ENCODE measurements at regions not wholly inside any gene's neighbourhood (a gene's known extent, or its start where the extent isn't known, plus 50 kb on each side); places are given as distances from the start of the nearest gene placed in this dataset.

DNA sequence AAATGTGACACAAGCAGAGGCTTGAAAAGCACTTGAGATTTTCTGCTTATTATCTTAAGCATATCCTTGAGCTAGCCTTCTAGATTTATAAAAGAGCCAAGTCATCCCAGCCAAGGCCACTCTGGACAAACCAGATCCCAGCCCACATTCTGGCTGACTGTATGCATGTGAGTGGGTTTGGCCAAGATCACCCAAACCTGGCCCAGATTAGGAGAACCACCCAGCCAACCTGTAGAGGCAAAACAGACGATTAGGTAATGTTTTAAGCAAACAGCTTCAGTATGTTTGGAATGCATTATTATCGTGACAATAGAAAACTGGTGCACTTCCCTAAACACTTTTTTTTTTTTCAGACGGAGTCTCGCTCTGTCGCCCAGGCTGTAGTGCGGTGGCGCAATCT lies 151.9 kb downstream of the SPATA31D1 start:
- H3K4me1 ChIP-seq, result no peaks in the 10 kb centered on the region
- no peaks in the 10 kb centered on the region for H3K36me3 ChIP-seq
- no peak overlapping the region for H3K4me3 ChIP-seq
- H3K9me3 ChIP-seq, result no peaks in the 10 kb centered on the region
- TF ChIP-seq EP300 (IDR thresholded peaks at IDR 0.05; ENCODE audit: low read depth) (no peak), POLR2AphosphoS5 (IDR thresholded peaks at IDR 0.05) (no peak), POLR2A (IDR thresholded peaks at IDR 0.05) (no peak)
- TF ChIP-seq, protein P1, sequence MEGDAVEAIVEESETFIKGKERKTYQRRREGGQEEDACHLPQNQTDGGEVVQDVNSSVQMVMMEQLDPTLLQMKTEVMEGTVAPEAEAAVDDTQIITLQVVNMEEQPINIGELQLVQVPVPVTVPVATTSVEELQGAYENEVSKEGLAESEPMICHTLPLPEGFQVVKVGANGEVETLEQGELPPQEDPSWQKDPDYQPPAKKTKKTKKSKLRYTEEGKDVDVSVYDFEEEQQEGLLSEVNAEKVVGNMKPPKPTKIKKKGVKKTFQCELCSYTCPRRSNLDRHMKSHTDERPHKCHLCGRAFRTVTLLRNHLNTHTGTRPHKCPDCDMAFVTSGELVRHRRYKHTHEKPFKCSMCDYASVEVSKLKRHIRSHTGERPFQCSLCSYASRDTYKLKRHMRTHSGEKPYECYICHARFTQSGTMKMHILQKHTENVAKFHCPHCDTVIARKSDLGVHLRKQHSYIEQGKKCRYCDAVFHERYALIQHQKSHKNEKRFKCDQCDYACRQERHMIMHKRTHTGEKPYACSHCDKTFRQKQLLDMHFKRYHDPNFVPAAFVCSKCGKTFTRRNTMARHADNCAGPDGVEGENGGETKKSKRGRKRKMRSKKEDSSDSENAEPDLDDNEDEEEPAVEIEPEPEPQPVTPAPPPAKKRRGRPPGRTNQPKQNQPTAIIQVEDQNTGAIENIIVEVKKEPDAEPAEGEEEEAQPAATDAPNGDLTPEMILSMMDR (IDR thresholded peaks at IDR 0.05), result no peak
- no peaks in the 10 kb centered on the region for H3K27me3 ChIP-seq
- in situ Hi-C loops (cut with MboI; ENCODE audit: low pct_ligation_motif_present in 1 of 4, low pct_unique_long_range_greater_than_20kb in 1 of 4, low sequenced_read_pairs in 3 of 4), result no loop called here
- no peak overlapping the region for H3K27ac ChIP-seq
- intact Hi-C loops (cut with DNase I; ENCODE audit: low total_unique reads), result no loop called here
- 95 to 100% methylated on average over 3 to 7 of the region's 7 CpGs for WGBS, 2 donors (ENCODE audit: low coverage in 1 of 2)
- no peak for DNase-seq

DNA sequence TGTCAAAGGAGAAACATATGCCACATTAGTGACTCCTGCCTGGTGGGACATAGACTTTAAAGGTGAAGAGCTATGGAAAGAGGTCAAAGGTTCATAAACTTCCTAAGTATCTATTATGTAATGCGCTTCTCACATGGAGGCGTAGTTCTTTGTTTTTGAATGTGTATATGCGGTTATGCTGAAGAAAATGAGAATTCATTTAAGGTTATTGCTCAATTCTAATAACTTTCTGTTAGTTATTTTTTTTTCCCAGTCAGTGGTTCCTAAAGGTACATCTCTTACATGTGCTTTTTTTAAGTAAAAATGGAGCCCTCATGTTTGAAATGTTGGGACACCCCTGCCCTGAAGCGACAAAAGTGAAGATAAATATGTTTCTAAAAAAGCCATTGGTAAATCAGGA lies 156.2 kb downstream of the SPATA31D1 start:
- no peaks in the 10 kb centered on the region for H3K36me3 ChIP-seq
- in situ Hi-C loops (cut with MboI; ENCODE audit: low pct_ligation_motif_present in 1 of 4, low pct_unique_long_range_greater_than_20kb in 1 of 4, low sequenced_read_pairs in 3 of 4) (no loop called here), intact Hi-C loops (cut with DNase I; ENCODE audit: low total_unique reads) (no loop called here)
- TF ChIP-seq POLR2A (IDR thresholded peaks at IDR 0.05) (no peak), EP300 (IDR thresholded peaks at IDR 0.05; ENCODE audit: low read depth) (no peak), POLR2AphosphoS5 (IDR thresholded peaks at IDR 0.05) (no peak)
- TF ChIP-seq, protein P1 (IDR thresholded peaks at IDR 0.05), result no peak
- H3K4me1 ChIP-seq, result no peaks in the 10 kb centered on the region
- no peak for DNase-seq
- no peaks in the 10 kb centered on the region for H3K27me3 ChIP-seq
- H3K4me3 ChIP-seq, result no peak overlapping the region
- no peak overlapping the region for H3K27ac ChIP-seq
- no peaks in the 10 kb centered on the region for H3K9me3 ChIP-seq
- WGBS, 2 donors (ENCODE audit: low coverage in 1 of 2), result 89 to 96% methylated on average over 4 of the region's 4 CpGs

DNA sequence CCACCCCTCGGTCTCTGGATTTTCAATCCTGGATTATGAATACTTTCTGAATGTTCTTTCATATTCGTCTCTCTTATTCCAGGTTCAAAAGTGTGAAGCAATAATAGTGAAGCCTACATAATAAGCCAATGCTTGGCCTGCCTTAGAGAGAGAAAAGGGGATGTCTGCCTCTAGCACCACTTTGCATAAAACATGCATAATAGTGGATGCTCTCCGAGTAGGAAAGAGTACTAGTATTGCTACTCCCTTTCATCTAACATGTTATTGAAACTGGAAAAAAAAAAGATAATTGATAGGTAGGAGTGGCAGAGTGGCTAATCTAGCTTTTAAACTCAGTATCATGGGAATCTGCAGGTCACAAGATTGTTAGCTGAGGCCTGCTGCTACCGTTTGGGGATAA lies 158.1 kb downstream of the SPATA31D1 start:
- Histone ChIP-seq H3K4me3 (no peak overlapping the region), H3K27ac (no peak overlapping the region), H3K4me1 (no peaks in the 10 kb centered on the region), H3K9me3 (no peaks in the 10 kb centered on the region), H3K27me3 (no peaks in the 10 kb centered on the region), H3K36me3 (no peaks in the 10 kb centered on the region)
- WGBS, 2 donors (ENCODE audit: low coverage in 1 of 2), result 82 to 92% methylated on average over 3 to 4 of the region's 4 CpGs
- DNase-seq, result no peak
- TF ChIP-seq, protein P1 (IDR thresholded peaks at IDR 0.05), result no peak
- no peak for TF ChIP-seq POLR2A (IDR thresholded peaks at IDR 0.05)
- TF ChIP-seq EP300 (IDR thresholded peaks at IDR 0.05; ENCODE audit: low read depth), result no peak
- no peak for TF ChIP-seq POLR2AphosphoS5 (IDR thresholded peaks at IDR 0.05)
- intact Hi-C loops (cut with DNase I; ENCODE audit: low total_unique reads) (no loop called here), in situ Hi-C loops (cut with MboI; ENCODE audit: low pct_ligation_motif_present in 1 of 4, low pct_unique_long_range_greater_than_20kb in 1 of 4, low sequenced_read_pairs in 3 of 4) (no loop called here)

DNA sequence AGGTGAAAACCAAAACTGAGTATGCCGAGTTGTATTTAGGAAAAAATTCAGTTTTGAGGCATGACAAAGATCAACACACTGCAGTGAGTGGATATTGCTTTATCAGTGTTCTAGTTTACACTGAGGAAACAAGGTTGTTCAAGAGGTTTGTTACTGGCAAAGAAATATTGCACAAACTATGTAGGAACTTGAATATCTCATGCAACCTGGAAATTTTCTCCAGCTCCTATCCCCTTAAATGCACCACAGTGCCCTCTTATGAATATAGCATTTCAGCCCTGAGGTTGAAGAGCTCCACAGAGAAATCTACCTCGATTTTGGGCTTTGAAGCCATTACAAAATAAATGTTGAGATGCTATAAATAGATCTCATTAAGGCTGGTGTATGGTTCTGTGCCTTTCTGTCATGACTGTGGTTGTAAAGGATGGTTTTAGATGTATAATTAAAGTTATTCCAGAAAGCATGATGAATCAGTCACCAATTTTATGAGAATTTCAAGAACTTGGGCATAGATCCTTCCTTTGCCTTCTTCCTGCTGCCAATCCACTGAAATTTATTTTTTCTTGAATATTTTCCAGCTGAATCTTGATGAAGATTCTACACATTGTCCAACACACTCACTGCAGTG lies 159.3 kb downstream of the SPATA31D1 start:
- in situ Hi-C loops (cut with MboI; ENCODE audit: low pct_ligation_motif_present in 1 of 4, low pct_unique_long_range_greater_than_20kb in 1 of 4, low sequenced_read_pairs in 3 of 4), result no loop called here
- DNase-seq, result no peak
- Histone ChIP-seq H3K4me1 (no peaks in the 10 kb centered on the region), H3K36me3 (no peaks in the 10 kb centered on the region), H3K27ac (no peak overlapping the region), H3K27me3 (no peaks in the 10 kb centered on the region), H3K4me3 (no peak overlapping the region), H3K9me3 (no peaks in the 10 kb centered on the region)
- WGBS, 2 donors (ENCODE audit: low coverage in 1 of 2), result 51 to 54% methylated on average over 2 of the region's 2 CpGs
- TF ChIP-seq, protein P1 (IDR thresholded peaks at IDR 0.05), result no peak
- TF ChIP-seq EP300 (IDR thresholded peaks at IDR 0.05; ENCODE audit: low read depth) (no peak), POLR2A (IDR thresholded peaks at IDR 0.05) (no peak), POLR2AphosphoS5 (IDR thresholded peaks at IDR 0.05) (no peak)
- intact Hi-C loops (cut with DNase I; ENCODE audit: low total_unique reads), result no loop called here

Data from transverse colon (tissue), 4 donors.